ENCODE measurements at regions not wholly inside any gene's neighbourhood (a gene's known extent, or its start where the extent isn't known, plus 50 kb on each side); places are given as distances from the start of the nearest gene placed in this dataset.

DNA sequence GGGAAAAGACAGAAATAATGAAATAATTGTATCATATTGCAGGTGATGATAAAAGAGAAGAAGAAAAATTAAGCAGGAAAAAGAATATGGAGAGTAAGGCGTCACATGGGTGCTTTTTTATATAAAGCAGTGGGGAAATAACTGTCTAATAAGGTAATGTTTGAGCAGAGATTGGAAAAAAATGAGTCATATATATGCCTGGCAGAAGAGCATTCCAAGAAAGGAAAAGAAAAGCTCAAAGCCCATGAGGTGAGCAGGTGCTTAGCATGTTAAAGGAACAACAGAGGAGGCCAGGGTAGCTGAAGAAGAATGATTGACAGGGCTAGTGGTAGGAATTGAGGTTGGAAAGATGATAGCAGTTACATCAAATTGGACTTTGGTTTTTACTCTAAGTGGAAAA is 739.5 kb downstream of the SORCS1 start:
- TF ChIP-seq POLR2AphosphoS5 (IDR thresholded peaks at IDR 0.05) (no peak), POLR2A (IDR thresholded peaks at IDR 0.05) (no peak), EP300 (IDR thresholded peaks at IDR 0.05) (no peak)
- TF ChIP-seq, protein P1, sequence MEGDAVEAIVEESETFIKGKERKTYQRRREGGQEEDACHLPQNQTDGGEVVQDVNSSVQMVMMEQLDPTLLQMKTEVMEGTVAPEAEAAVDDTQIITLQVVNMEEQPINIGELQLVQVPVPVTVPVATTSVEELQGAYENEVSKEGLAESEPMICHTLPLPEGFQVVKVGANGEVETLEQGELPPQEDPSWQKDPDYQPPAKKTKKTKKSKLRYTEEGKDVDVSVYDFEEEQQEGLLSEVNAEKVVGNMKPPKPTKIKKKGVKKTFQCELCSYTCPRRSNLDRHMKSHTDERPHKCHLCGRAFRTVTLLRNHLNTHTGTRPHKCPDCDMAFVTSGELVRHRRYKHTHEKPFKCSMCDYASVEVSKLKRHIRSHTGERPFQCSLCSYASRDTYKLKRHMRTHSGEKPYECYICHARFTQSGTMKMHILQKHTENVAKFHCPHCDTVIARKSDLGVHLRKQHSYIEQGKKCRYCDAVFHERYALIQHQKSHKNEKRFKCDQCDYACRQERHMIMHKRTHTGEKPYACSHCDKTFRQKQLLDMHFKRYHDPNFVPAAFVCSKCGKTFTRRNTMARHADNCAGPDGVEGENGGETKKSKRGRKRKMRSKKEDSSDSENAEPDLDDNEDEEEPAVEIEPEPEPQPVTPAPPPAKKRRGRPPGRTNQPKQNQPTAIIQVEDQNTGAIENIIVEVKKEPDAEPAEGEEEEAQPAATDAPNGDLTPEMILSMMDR (IDR thresholded peaks at IDR 0.05), result no peak
